Endothelial cell of umbilical vein (primary cell): ENCODE measurements at regions not wholly inside any gene's neighbourhood (a gene's known extent, or its start where the extent isn't known, plus 50 kb on each side); places are given as distances from the start of the nearest gene placed in this dataset.

Experiments used
- BruUV-seq: library from RNA; stranded (reverse); fragments of 400-500 nt; replicated peaks from 2 replicates; lab custom pipeline; 2021; lab: Mats Ljungman, UMichigan
- CTCF ChIA-PET: fragments of 300-600, 350-600 bp; sonication (Branson Sonifier 250); formaldehyde crosslinking; loops from one replicate; lab custom pipeline; 2021; ENCODE audit warnings: antibody characterized with exemption, inconsistent platforms; lab: Charles Lee
- POLR2A ChIA-PET: fragments of 300-600, 350-600 bp; sonication (Branson Sonifier 250); formaldehyde crosslinking; loops from one replicate; lab custom pipeline; 2021; ENCODE audit warnings: antibody characterized with exemption, inconsistent platforms; lab: Charles Lee
- DNase-seq: peaks from one replicate; pipeline ENCODE4 v3.0.0-alpha.2; 2011; ENCODE audit warnings: low read depth, low spot score
- FAIRE-seq: peaks from 2 replicates; lab custom pipeline; 2011; peaks lifted over from hg19 to GRCh38; lab: Jason Lieb, UNC
- H2AFZ ChIP-seq: 2 replicates; pipeline ENCODE4 v1.6.0; 2012; ENCODE audit warnings: low read depth, low read length, control low read depth, inconsistent platforms
- H3K27ac ChIP-seq: 2 replicates; pipeline ENCODE4 v1.5.1; 2011; ENCODE audit warnings: low read depth, mild to moderate bottlenecking, control low read depth, low read length, moderate library complexity; ENCODE audit not compliant: insufficient read depth
- H3K27me3 ChIP-seq, 2 experiments: 2 replicates each; pipeline versions ENCODE4 v1.6.0 to v1.6.1; 2011; ENCODE audit warnings: low read length in 2 of 2, mixed read lengths in 1 of 2; ENCODE audit not compliant: control insufficient read depth in 2 of 2, insufficient read depth in 2 of 2
- H3K36me3 ChIP-seq, 2 experiments: 2 replicates in 1 of 2; 3 replicates in 1 of 2; pipeline ENCODE4 v1.5.1; 2011; ENCODE audit warnings: low read length in 2 of 2, mild to moderate bottlenecking in 1 of 2, moderate library complexity in 1 of 2; ENCODE audit not compliant: control insufficient read depth in 2 of 2, insufficient read depth in 2 of 2; ENCODE audit errors: extremely low read depth in 1 of 2
- H3K4me1 ChIP-seq: 3 replicates; pipeline ENCODE4 v1.5.1; 2011; ENCODE audit warnings: mild to moderate bottlenecking, low read length; ENCODE audit not compliant: control insufficient read depth, insufficient read depth; ENCODE audit errors: extremely low read depth
- H3K4me2 ChIP-seq: 2 replicates; pipeline ENCODE4 v1.6.1; 2011; ENCODE audit warnings: low read length, control low read depth, mixed read lengths; ENCODE audit not compliant: insufficient read depth
- H3K4me3 ChIP-seq, 3 experiments: fragments of 200-600 bp in 1 of 3; sonication (generic), shearing (Covaris generic) in 1 of 3; replicated peaks in 1 of 3; 2 replicates each; pipeline ENCODE4 v1.5.1; 2011 to 2016; ENCODE audit warnings: control low read depth in 3 of 3, low read length in 3 of 3, mild to moderate bottlenecking in 2 of 3, inconsistent platforms in 1 of 3, low read depth in 1 of 3, moderate library complexity in 1 of 3; ENCODE audit not compliant: insufficient read depth in 1 of 3
- H3K79me2 ChIP-seq: 2 replicates; pipeline ENCODE4 v1.6.0; 2012; ENCODE audit warnings: low read length, inconsistent platforms; ENCODE audit not compliant: control insufficient read depth, insufficient read depth
- H3K9ac ChIP-seq: replicated peaks from 2 replicates; pipeline ENCODE3; 2011; ENCODE audit warnings: low read length, control low read depth; ENCODE audit not compliant: insufficient read depth; ENCODE audit errors: extremely low read depth
- H3K9me1 ChIP-seq: replicated peaks from 3 replicates; pipeline ENCODE4 v1.6.0; 2011; ENCODE audit warnings: mild to moderate bottlenecking, low read length; ENCODE audit not compliant: control insufficient read depth, insufficient read depth; ENCODE audit errors: extremely low read depth
- H3K9me3 ChIP-seq: replicated peaks from 2 replicates; pipeline ENCODE4 v1.5.1; 2012; ENCODE audit warnings: low read length, inconsistent platforms; ENCODE audit not compliant: control insufficient read depth, insufficient read depth
- H4K20me1 ChIP-seq: replicated peaks from 2 replicates; pipeline ENCODE3; 2011; ENCODE audit warnings: mild to moderate bottlenecking, low read length; ENCODE audit not compliant: control insufficient read depth, insufficient read depth; ENCODE audit errors: extremely low read depth
- CTCF ChIP-seq, 2 donors: IDR thresholded peaks; 1 replicate in 1 of 2; 2 replicates in 1 of 2; pipeline ENCODE4 v1.5.1; 2011; ENCODE audit warnings: low read length in 2 of 2, mild to moderate bottlenecking in 2 of 2, moderate library complexity in 2 of 2, control low read depth in 1 of 2, inconsistent platforms in 1 of 2, low read depth in 1 of 2; ENCODE audit not compliant: insufficient read depth in 1 of 2; ENCODE audit errors: extremely low read depth in 1 of 2
- EZH2 ChIP-seq: IDR thresholded peaks from 2 replicates; pipeline ENCODE4 v1.6.1; 2012; ENCODE audit warnings: borderline replicate concordance, low read depth, mild to moderate bottlenecking, moderate library complexity, low read length, inconsistent platforms; ENCODE audit not compliant: severe bottlenecking
- FOS ChIP-seq: IDR thresholded peaks from 2 replicates; pipeline ENCODE4 v1.6.1; 2011; ENCODE audit warnings: mild to moderate bottlenecking, low read length, moderate library complexity, borderline replicate concordance; ENCODE audit not compliant: insufficient read depth
- GATA2 ChIP-seq: IDR thresholded peaks from 2 replicates; pipeline ENCODE4 v1.7.0; 2011; ENCODE audit warnings: low read depth, mild to moderate bottlenecking, moderate library complexity, mixed read lengths, low read length; ENCODE audit not compliant: insufficient read length, insufficient read depth
- JUN ChIP-seq: IDR thresholded peaks from 2 replicates; pipeline ENCODE4 v1.6.1; 2011; ENCODE audit warnings: borderline replicate concordance, low read depth; ENCODE audit not compliant: insufficient read length, insufficient read depth
- MYC ChIP-seq: IDR thresholded peaks from one replicate; pipeline ENCODE4 v1.6.1; 2011; ENCODE audit warnings: mild to moderate bottlenecking, low read depth, low read length
- POLR2A ChIP-seq: IDR thresholded peaks from 2 replicates; pipeline ENCODE4 v1.6.1; 2012; ENCODE audit warnings: low read depth, mild to moderate bottlenecking, control low read depth, low read length
- POLR2AphosphoS5 ChIP-seq: IDR thresholded peaks from 2 replicates; pipeline ENCODE4 v1.6.1; 2012; ENCODE audit warnings: low read depth, mild to moderate bottlenecking, control low read depth, low read length, moderate library complexity; ENCODE audit not compliant: insufficient read depth
- dilution Hi-C: fragments of 300-500 bp; cut with MboI; formaldehyde crosslinking; loops from one replicate; pipeline ENCODE4 v1.15.0; 2019; ENCODE audit warnings: low sequenced_read_pairs; ENCODE audit not compliant: extremely low pct_ligation_motif_present
- intact Hi-C: fragments of 100-400 bp; cut with micrococcal nuclease; formaldehyde crosslinking; loops from one replicate; pipeline ENCODE4 v1.10.0; 2022
- TF ChIP-seq, protein P1 (sequence below): IDR thresholded peaks from 2 replicates; pipeline ENCODE4 v1.6.1; 2011; ENCODE audit not compliant: insufficient read depth, insufficient read length

- H3K27ac ChIP-seq, result no peak overlapping the region
- H4K20me1 ChIP-seq, result no peaks in the 10 kb centered on the region
- dilution Hi-C loops, result no loop called here
- intact Hi-C loops, result no loop called here
- H3K9me1 ChIP-seq, result no peaks in the 10 kb centered on the region
- H3K4me2 ChIP-seq, result no peak overlapping the region
- H3K79me2 ChIP-seq, result no peaks in the 10 kb centered on the region
- no peak overlapping the region for H3K4me3 ChIP-seq
- H3K27me3 ChIP-seq, result no peaks in the 10 kb centered on the region
- ChIA-PET POLR2A (no interaction called here), CTCF (interaction anchor here (1.2 kb wide), 1 partner anchor 217 kb away, joined by 3 read pairs; no protein-coding TSS in a partner anchor)
- H3K9ac ChIP-seq, result no peak overlapping the region
- FAIRE-seq (no peak), DNase-seq (no peak)
- BruUV-seq, result no TSS peak
- H2AFZ ChIP-seq, result no peak overlapping the region
- H3K9me3 ChIP-seq, result no peaks in the 10 kb centered on the region
- TF ChIP-seq EZH2, result no peak
- no peak for TF ChIP-seq MYC
- no peak for TF ChIP-seq POLR2AphosphoS5
- TF ChIP-seq, protein P1, sequence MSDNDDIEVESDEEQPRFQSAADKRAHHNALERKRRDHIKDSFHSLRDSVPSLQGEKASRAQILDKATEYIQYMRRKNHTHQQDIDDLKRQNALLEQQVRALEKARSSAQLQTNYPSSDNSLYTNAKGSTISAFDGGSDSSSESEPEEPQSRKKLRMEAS, result no peak
- no peak for TF ChIP-seq CTCF (IDR thresholded peaks at IDR 0.05; ENCODE audit: extremely low read depth in 1 of 2, insufficient read depth in 1 of 2, low read depth in 1 of 2, low read length in 2 of 2)
- TF ChIP-seq JUN, result no peak
- no peak for TF ChIP-seq GATA2
- TF ChIP-seq FOS, result no peak
- no peak for TF ChIP-seq POLR2A
- H3K4me1 ChIP-seq, result no peaks in the 10 kb centered on the region
- H3K36me3 ChIP-seq, result no peaks in the 10 kb centered on the region
Measured at GRCh38 chr3:30259730-30260129, 346.7 kb upstream of the TGFBR2 start.
